GM19372 (cell line): ENCODE measurements at regions not wholly inside any gene's neighbourhood (a gene's known extent, or its start where the extent isn't known, plus 50 kb on each side); places are given as distances from the start of the nearest gene placed in this dataset.
"Not testable (repeated sequence)": the region's sequence is repeated elsewhere in the genome, so short reads cannot be mapped to it uniquely, and the experiment has no call there.

Experiments
- ATAC-seq: cut with Tn5 transposase; IDR thresholded peaks from one replicate; pipeline ENCODE4 v1.9.1; 2021; ENCODE audit warnings: mild to moderate bottlenecking, low read depth, moderate library complexity; ENCODE audit not compliant: unreplicated experiment

DNA sequence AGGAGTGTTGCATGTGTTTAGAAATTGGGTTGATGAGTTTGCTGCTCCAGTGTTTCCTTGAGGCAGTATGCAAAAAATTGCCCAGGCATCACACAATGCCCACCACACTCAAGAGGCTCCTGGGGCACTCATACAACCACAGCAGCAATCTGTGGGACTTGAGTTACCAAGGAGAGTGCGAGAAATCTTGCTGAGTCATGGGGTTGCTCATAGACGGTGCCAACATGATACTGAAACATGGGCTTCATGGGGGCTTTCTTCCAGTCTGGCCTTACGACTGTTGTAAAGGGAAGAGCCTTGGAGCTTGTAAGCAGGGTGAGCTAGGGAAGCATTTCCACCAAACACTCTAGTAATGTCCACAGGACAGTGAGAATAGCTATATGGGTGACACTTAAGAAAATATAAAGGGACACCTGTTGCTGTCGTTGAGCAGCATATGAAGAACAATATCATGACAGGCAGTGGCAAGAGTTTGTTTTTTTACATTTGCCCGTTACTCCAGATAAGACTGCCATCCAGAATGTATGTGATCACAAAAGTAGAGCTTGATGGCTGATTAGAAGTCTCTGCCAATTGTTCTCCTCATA, 1237.4 kb downstream of the UQCRFS1 start:
- no peak for ATAC-seq

DNA sequence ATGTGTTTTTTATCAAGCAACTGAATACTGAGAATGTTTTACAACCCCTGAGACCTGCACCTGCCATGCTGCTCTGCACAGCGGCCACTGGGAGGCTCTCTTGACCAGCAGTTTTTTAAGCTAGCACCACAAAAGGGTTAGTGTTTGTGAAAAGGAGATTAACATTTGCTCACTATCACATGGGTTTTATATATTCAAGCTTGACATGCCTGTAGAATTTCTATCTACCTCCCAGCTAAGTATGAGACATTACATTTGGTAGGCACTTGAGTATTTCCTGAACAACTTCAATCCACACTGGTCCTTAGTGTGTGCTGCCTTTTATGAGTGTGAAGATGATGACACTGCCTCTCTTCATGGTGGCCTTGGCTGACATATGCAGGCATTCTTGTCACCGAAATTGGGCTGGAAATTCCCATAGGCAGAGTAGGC, 1238.9 kb downstream of the UQCRFS1 start:
- ATAC-seq, result no peak

DNA sequence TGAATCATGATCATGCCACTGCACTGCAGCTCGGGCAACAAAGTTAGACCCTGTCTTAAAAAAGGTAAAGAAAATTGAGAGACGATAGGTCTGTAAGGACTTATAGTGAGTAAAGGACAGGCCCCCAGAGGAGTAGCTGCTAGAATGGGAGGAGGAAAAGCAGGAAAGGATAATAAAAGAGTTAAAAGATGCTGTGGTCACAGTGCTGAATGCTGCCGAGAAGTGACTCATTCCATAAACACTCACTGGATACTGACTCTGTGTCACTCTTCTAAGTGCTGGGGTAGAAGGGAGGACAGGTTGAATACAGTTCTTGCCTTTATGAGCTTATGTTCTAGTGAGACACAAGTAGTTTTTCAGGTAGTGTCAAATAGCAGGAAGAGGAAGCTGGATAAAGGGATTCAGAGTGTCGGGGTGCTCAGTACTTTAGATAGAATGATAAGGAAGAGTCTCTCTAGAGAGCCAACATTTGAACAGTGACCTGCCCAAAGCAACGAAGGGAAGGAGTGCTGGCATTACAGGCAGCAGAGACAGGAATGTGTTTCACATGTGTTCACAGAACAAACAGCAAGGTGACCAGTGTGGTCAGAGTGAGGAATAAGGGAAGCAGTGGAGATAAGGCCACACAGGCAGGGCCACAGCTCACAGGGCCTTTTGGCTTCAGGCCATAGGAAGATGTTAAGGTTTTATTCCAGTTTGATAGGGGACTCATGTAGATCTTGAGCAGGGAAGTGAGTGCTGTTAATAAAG, 1240.5 kb downstream of the UQCRFS1 start:
- ATAC-seq, result no peak

DNA sequence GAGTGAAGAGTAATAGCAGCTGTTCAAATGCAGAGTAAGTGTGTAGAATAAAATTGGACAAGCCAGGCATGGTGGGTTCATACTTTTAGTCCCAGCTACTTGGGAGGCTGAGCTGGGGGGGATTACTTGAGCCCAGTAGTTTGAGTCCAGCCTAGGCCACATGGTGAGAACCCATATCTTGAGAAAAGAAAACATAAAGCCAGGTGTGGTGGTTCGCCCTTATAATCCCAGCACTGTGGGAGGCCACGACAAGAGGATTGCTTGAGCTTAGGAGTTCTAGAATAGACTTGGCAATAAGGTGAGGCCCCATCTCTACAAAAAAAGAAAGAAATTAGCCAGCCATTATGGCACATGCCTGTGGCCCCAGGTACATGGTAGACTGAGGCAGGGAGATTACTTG, 1241.1 kb downstream of the UQCRFS1 start:
- no peak for ATAC-seq

DNA sequence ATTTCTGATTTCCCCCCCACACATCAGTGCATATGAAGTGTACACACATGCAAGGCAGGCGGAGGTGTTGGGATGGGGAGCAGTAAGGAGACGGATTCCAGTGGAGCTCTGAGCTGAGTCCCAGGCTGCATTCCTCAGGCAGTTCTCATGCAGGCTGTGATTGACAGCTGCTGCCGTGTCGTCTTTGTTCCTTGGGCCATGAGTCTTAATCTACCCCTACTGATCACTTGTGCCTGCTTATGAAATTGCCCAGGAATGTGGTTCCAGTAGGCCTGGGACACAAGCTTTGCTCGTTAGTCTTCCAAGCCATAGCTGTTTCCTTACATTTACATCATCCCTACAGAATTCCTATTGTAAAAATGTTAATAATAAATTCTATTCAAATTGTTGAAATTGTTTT, 1241.9 kb downstream of the UQCRFS1 start:
- ATAC-seq, result no peak

DNA sequence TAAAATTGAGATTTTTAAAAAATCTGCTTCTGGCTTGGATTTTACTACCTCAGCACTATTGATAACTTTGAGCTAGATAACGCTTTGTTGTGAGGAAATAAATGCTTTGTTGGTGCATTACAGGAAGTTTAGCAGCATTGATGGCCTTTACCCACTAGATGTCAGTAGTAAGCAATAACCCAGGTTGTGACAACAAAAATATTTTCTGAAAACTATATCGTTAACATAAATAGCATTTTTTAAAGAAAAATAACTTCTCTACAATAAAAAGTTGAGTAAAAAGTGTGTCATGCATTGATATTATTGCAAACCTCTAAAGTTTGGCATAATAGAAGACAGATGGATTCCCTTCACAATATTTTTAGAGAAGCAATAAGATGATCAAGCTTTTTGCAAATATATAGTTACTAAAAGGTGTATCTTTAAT, 1246.5 kb downstream of the UQCRFS1 start:
- no peak for ATAC-seq

DNA sequence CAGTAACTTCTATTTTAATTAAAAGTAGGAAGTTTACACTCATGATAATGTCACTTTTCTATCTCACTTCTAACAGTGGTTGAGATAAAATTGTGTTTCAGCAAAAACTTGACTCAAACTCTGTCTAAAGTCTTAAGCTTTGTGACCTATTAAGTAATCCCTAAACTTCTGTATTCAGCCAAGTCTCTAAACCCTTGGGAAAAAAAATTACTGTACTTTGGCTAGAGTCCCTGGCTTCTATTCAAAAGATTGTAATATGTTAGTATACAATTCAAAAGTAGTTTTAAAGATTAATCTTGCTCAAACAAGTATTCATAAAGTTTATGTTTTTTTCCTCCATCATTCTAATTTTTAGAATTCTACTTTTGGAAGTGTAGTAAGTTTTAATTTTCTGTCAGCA, 1248.8 kb downstream of the UQCRFS1 start:
- no peak for ATAC-seq

DNA sequence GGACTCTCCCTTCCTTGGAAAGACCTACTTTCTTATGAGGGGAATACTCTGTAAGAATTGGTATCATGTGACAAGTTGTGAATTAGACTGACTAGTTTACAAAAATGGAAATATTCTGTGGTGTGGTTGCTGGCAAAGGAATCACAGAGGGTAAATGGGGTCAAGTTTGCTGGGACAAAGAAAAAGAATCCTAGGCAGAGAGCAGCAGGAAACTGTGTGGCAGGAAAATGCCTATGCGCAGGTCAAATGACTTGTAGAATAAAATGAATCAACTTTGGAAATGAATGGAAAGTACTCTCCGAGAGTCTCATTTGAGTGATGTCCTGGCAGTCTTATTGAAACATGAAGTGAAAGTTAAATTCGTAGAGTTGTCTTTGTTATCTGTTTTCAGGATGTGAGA, 1250.7 kb downstream of the UQCRFS1 start:
- ATAC-seq, result no peak

DNA sequence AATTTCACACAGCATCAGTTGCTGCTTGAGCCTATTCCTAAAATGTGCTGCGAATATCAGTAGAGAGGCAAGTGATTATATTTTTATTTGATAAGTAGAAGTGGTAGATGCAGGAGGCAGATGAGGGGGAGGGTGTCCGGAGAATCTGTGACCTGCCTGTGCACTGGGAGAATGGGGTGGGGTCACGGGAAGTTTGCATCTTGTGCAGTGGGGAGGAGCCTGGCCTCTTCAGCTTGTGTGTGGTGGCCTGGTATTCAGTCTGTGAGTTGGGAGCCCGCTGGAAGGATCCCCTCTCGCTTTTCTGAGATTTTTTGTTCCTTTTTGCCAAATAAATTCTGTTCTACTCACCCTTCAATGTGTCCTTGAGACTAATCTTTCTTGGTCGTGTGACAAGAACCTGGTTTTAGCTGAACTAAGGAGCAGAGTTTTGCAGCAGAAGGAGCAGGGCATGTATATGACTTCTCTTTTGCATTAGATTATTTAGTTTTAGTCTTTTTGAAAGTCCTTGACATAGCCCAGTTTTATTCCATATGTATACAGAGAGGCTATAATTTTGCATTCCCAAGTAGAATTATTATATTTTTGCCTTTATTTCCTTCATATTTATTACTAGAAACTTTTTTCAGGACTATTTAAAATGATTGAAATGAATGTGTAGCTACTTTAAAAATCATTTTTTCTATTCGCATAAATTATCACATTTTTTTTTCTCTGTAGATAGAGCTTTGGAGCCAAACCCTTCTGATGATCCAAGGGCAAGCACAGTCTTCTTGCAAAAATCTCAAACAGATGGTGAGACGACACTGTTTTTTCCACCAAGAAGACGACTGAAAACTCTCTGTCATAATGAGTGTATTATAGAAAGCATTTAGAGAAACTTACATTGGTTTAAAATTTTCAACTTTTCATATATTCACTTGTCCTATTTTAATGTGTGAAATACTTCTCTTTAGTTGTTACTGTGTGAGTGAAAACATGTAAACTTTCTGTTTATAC, 1257.2 kb downstream of the UQCRFS1 start:
- ATAC-seq, result no peak

DNA sequence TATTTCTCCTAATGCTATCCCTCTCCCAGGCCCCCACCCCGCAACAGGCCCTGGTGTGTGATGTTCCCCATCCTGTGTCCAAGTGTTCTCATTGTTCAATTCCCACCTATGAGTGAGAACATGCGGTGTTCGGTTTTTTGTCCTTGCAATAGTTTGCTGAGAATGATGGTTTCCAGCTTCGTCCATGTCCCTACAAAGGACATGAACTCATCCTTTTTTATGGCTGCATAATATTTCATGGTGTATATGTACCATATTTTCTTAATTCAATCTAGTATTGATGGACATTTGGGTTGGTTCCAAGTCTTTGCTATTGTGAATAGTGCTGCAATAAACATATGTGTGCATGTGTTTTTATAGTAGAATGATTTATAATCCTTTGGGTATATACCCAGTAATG, 1270.3 kb downstream of the UQCRFS1 start:
- not testable (repeated sequence) for ATAC-seq

DNA sequence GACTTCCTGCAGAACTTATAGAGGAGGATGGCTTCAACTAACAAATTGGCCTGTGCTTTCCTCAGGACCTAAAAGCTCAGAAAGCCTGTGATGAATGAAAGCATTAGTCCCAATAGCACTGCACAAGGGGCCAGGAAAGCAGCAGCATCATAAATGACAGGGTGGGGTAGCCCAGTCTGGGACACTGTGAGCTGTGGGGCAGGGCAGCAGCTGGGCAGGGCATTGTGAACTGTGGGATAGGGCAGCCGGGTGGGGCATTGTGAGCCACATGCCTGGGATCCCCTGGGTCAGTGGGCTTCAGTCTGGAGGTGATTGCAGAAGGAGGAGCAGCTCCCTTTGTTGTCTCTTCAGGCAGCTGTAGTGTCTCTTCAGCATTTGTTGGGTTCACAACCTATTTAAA, 1276.8 kb downstream of the UQCRFS1 start:
- ATAC-seq, result no peak

DNA sequence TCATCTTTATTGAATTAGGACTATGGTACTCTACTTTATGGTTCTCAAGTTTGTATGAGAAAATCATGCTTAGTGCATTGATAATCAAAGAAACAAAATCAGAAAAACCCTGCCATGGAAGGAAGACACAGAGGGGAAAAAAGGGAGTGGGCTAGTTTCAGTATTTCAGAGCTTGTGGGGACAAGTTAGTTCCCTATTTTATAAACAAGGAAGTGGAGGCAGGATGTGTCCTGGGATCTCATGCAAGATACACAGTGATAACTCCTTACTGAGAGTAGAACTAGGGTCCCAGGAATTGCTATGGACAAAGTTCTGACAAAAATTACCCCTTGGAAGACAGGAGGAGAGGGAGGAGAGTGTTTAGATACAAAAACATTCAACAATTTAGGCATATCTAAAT, 1277.3 kb downstream of the UQCRFS1 start:
- ATAC-seq, result no peak

DNA sequence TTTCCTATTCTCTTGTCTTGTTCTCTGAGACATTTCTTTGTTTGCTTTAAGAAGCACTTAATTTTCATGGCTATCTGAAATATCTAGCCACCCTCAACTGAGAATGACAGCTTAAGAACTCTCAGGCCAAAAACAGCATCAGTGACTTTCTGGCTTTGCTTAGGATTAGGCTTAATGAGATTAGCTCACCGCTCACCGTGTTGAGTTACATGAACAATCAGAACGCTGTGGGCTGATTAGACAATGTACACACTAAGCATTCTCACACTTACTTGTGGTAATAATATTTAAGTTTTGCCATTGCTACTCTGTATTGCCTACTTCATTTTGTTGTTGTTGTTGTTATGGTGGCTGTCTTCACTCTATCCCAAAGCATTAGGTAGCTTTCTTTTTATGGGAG, 1283.6 kb downstream of the UQCRFS1 start:
- ATAC-seq, result no peak

DNA sequence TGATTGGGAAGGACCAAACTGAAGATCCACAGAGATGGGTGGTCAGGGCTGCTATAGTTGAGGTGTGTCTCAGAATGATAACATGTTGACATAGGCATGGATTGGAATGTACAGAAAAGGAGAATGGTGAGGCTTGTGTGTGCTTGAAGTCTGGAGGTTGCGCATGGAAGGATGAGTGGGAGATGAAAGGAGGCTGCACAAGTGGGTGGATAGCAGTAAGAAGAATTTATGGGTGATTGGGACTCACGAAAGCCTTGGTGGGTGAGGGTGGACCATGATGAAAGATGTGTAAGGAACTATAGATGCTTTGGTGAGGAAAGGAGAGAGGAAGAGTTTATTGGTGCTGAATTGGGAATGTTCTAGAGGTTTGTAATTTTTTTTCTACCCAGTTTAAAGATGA, 1287.7 kb downstream of the UQCRFS1 start:
- no peak for ATAC-seq

DNA sequence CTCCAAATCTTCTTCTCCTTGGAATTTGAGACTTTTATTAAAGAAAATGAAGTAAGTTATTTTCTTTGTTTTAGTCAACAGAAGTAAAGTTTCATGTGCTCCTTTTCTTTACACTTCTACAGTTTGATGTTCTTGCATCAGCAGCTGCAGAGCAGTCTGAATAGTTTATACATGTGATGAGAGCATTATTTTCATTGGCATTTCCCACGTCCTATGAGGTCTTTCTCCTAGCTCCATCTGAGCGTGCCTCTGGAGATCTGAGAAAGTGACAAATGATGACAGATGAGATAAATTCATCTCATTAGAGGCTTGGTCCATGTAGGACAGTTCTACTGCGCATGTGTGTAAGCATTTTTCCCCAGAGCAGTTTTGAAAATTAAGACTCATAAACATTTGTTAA, 1290.0 kb downstream of the UQCRFS1 start:
- ATAC-seq, result no peak

DNA sequence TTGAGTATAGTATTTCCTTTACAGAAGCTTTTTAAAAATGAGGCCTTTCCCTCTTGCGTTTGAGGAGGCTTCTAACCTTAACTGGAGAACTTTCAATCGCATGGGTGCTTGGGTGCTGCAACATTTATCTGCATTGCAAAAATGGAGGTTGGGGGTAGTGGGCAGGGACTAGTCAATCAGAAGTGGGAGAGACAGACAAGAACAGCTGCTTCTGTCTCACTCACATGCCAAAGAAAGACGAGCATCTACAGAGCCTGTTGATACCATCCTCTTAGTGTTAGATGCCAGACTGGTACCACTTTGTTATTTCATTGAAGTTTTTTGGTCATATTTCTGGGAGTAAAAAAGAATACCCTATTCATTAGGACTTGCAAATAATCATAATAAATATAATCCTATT, 1292.2 kb downstream of the UQCRFS1 start:
- ATAC-seq, result no peak

DNA sequence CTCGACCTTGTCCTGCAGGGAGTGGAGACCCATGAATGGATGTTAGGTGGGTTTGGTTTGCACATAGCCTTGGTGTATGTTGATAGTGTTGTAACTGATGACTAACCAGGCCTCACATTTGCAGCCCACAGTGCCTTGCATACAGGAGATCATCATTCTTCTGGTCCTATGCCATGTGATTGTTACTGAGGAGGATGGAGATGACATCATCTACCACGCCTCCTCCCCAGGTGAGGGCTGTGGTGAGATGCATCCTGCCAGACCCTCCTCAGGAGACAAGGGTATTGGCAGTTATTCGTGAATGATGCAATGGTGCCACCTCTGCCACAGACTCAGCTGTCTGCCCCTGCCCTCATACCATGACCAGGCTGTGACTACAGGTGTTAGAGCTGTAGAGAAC, 1294.1 kb downstream of the UQCRFS1 start:
- no peak for ATAC-seq

DNA sequence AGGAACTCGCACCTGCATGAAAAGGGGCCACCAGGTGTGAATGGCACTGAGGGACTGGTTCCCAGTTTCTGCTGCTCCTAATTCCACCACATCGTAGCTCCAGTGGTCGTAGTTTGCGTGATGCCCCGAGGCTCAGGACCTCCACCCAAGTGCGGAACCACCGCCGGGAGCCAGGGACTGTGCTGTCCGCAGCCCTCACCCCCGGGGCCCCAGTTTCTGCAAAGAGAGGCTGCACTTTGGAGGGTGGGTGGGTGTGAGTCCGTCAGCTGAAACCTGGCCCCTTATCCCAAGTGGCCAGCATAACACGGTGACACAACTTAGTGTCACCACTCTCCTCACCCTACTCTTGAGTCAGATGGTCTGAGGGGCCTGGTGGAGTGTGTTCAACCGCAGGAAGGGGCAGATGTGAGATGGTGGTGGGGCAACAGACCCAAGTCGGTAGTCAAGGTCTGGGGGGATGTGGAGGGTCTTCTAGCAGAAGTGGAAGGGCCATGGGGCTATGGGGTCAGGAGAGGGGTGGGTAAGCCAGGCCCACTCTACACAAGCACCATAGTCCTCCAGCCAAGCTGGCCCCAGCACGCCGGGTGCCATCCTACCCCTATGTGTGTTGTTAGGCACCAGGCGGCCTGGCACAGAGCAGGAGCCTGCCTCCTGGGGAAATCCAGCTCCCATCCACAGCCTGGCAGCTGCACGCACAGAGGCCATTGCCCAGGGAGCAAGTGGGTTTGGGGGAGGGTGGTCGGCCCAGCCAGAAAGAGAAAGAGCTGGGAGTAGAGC, 1301.6 kb downstream of the UQCRFS1 start:
- no peak for ATAC-seq

DNA sequence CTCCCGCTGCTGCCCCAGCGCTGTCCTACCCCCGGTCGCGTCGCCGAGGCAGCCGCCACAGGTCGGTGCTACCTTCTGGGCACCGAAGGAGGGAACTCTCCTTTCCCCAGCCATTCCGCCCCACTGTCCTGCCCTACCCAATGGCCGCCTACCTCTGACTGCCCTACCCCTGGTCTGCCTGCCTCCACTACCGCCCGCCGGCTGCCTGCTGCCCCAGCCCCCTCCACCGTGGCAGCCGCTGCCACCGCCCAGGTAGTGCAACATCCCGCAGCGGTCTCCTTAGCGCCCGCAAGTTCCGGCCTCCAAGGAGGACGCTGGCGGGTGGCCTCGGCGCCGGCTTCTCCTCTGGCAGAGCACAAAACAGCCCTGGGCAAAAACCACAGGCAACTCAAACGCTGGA, 1303.1 kb downstream of the UQCRFS1 start:
- ATAC-seq, result no peak

DNA sequence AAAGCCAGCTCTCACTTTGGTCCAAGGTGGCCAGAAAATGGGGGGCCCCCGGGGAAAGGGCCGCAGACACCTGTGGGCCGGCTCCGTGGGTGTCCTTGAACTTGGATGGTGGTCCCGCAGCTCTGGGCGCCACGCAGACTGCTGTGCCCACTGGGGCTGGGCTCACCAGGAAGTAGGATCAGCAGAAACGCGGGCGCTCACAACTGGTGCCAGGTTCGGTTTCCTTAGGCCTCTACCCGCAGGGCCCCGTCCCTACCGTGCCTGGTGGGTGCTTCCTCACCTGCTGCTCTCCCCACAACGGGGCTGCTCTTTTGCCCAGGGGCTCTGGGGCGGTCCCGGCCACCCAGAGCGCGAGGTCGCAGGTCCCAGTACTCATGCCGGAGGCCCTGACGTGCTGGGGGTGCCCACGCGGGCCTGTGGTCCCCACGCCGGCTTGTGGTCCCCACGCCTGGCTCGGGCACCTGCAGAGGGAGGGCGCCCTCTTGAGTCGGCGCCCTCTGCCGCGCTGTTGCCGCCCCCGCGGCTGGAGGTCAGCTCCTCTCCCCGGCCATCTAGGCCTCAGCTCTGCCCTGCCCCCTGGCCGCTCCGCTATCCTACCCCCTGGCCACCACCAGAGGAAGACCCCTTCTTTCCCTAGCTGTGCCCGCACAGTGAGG, 1303.6 kb downstream of the UQCRFS1 start:
- ATAC-seq, result no peak
